Osteoblast (primary cell): ENCODE measurements at regions not wholly inside any gene's neighbourhood (a gene's known extent, or its start where the extent isn't known, plus 50 kb on each side); places are given as distances from the start of the nearest gene placed in this dataset.

Experiments used
- DNase-seq: peaks from one replicate; pipeline ENCODE4 v3.0.0; 2011; ENCODE audit warnings: low spot score, mixed read lengths; ENCODE audit not compliant: insufficient read length; ENCODE audit errors: missing footprints
- H2AFZ ChIP-seq: 2 replicates; pipeline ENCODE4 v1.6.0; 2011; ENCODE audit warnings: mild to moderate bottlenecking, low read length
- H3K27ac ChIP-seq: 2 replicates; pipeline ENCODE4 v1.5.1; 2011; ENCODE audit warnings: mild to moderate bottlenecking, low read depth, low read length, moderate library complexity
- H3K27me3 ChIP-seq: 2 replicates; pipeline ENCODE4 v1.6.0; 2012; ENCODE audit warnings: mild to moderate bottlenecking, control low read depth, inconsistent platforms, low read length, moderate library complexity; ENCODE audit not compliant: insufficient read depth
- H3K36me3 ChIP-seq: 2 replicates; pipeline ENCODE4 v1.5.1; 2011; ENCODE audit warnings: mild to moderate bottlenecking, low read length, control low read depth, moderate library complexity; ENCODE audit not compliant: insufficient read depth
- H3K4me1 ChIP-seq: 2 replicates; pipeline ENCODE4 v1.5.1; 2011; ENCODE audit warnings: mild to moderate bottlenecking, low read length, control low read depth, moderate library complexity; ENCODE audit not compliant: insufficient read depth
- H3K4me2 ChIP-seq: 2 replicates; pipeline ENCODE4 v1.6.0; 2011; ENCODE audit warnings: mild to moderate bottlenecking, low read length; ENCODE audit not compliant: insufficient read depth
- H3K4me3 ChIP-seq: fragments of 200-600 bp; sonication (generic); 3 replicates; pipeline ENCODE4 v1.5.1; 2012; ENCODE audit warnings: mild to moderate bottlenecking, low read length, inconsistent platforms; ENCODE audit not compliant: insufficient read depth
- H3K79me2 ChIP-seq: 2 replicates; pipeline ENCODE4 v1.6.0; 2012; ENCODE audit warnings: mild to moderate bottlenecking, low read length, control low read depth, inconsistent platforms; ENCODE audit not compliant: insufficient read depth
- H3K9me3 ChIP-seq: 2 replicates; pipeline ENCODE4 v1.5.1; 2011; ENCODE audit warnings: low read depth, low read length, control low read depth
- H4K20me1 ChIP-seq: 2 replicates; pipeline ENCODE4 v1.6.0; 2012; ENCODE audit warnings: mild to moderate bottlenecking, low read length, control low read depth; ENCODE audit not compliant: insufficient read depth
- TF ChIP-seq, protein P1 (sequence below): IDR thresholded peaks from 2 replicates; pipeline ENCODE4 v1.5.1; 2011; ENCODE audit warnings: mild to moderate bottlenecking, low read depth, low read length, moderate library complexity; ENCODE audit errors: extremely low read depth

DNA sequence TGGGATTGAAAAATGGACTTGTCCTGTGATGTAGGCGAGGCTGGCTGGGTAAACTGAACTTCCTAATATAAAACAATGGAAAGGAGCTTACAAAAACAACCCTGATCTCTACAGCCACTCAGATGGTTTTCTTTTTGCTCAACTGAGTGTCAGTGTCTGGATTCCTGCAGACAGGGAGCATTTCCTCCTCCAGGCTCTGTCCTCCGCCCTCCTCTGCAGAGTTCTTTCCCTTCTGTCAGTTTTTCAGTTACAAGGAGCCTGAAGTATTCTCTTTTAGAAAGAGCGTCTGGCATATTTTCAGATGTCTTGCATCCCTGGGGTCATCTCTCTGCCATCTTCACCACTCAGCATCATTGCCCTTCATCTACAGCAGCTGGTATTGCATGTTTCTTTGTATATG is 50.0 kb upstream of the PITRM1 start:
- Histone ChIP-seq H3K79me2 (no peaks in the 10 kb centered on the region), H3K36me3 (no peaks in the 10 kb centered on the region), H4K20me1 (no peaks in the 10 kb centered on the region), H2AFZ (peak overlapping the region; percentile 66), H3K4me2 (peak overlapping the region; percentile 63), H3K9me3 (no peaks in the 10 kb centered on the region), H3K27ac (peak overlapping the region; percentile 59), H3K4me3 (peak overlapping the region; percentile 59), H3K27me3 (no peaks in the 10 kb centered on the region), H3K4me1 (peaks cover 43% of the 10 kb centered on the region)
- TF ChIP-seq, protein P1, sequence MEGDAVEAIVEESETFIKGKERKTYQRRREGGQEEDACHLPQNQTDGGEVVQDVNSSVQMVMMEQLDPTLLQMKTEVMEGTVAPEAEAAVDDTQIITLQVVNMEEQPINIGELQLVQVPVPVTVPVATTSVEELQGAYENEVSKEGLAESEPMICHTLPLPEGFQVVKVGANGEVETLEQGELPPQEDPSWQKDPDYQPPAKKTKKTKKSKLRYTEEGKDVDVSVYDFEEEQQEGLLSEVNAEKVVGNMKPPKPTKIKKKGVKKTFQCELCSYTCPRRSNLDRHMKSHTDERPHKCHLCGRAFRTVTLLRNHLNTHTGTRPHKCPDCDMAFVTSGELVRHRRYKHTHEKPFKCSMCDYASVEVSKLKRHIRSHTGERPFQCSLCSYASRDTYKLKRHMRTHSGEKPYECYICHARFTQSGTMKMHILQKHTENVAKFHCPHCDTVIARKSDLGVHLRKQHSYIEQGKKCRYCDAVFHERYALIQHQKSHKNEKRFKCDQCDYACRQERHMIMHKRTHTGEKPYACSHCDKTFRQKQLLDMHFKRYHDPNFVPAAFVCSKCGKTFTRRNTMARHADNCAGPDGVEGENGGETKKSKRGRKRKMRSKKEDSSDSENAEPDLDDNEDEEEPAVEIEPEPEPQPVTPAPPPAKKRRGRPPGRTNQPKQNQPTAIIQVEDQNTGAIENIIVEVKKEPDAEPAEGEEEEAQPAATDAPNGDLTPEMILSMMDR = no peak
- DNase-seq = no peak
